ENCODE measurements at regions not wholly inside any gene's neighbourhood (a gene's known extent, or its start where the extent isn't known, plus 50 kb on each side); places are given as distances from the start of the nearest gene placed in this dataset.

- DNase-seq, result no peak
These were observed 75.5 kb upstream of the UNC5A start for GRCh38 chr5:176734756-176735342.

DNA sequence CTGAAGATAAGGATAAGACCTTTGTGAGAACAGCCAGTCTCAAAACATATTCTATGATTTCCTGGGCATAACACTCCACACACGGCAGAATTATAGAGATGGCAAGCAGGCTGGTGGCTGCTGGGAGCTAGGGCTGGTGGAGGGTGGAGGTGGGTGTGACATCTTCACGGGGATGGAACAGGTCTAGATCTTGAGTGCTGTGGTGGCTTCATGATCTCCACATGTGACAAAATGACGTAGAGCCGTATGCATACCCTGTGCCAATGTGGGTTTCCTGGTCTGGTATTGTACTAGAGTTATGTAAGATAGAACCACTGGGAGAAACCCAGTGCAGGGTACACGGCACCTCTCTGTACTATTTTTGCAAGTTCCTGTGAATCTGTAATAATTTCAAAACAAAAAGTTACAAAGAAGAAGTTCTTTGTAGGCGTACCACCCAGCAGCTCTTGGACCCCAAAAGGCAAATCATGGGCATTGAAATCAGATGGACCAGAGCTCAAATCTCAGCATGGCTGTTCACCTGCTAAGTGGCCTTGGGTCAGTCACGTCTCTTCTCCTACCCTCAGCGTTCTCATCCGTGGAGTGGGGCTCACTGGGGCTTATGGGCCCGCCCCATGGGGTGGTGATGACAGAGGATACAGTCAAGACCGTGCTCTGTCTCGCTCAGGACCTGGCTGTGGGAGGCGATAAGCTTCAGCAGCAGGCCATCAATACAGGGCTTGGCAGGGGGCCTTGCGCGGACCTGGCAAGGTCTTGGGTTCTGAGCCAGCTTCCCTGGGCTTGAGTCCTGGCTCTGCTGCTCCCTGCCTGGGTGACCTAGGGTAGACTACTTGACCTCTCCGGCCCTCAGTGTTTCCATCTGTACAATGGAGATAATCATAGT lies 74.7 kb upstream of the UNC5A start:
- no peak for DNase-seq

- no peak for DNase-seq
These were observed 73.9 kb upstream of the UNC5A start for GRCh38 chr5:176736301-176736930.

GRCh38 chr5:176736931-176737745 lies 73.2 kb upstream of the UNC5A start:
- DNase-seq, result no peak

- DNase-seq, result no peak
These were observed 72.4 kb upstream of the UNC5A start for GRCh38 chr5:176737746-176738636.

DNA sequence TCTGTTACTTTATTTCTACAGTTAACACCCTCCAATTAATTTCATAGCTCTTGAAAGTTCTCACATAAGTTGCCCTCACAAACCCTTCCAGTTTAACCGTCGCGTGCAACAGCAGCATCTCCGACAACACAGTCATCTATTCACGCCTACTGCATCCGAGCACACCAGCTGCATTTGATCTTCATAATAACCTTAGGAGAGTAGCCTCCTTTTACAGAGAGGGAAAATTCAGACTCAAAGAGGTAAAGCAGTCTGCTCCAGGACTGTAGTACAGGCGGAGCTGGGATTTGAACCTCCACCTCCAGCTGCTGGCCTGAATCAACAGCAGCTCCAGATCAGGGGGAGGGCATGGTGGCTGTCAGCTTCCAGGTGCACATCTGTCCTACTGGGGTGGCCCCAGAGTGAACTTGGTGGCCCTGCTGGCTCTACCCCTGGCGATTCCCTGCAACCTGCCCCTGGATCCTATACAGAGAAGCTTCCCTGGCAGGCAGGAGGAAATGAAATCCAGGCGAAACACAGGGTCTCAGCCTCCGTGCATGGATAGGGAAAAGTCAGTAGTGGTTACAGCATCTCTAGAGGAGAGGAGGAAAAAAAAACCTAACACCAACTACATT lies 71.6 kb upstream of the UNC5A start:
- DNase-seq, result no peak

DNA sequence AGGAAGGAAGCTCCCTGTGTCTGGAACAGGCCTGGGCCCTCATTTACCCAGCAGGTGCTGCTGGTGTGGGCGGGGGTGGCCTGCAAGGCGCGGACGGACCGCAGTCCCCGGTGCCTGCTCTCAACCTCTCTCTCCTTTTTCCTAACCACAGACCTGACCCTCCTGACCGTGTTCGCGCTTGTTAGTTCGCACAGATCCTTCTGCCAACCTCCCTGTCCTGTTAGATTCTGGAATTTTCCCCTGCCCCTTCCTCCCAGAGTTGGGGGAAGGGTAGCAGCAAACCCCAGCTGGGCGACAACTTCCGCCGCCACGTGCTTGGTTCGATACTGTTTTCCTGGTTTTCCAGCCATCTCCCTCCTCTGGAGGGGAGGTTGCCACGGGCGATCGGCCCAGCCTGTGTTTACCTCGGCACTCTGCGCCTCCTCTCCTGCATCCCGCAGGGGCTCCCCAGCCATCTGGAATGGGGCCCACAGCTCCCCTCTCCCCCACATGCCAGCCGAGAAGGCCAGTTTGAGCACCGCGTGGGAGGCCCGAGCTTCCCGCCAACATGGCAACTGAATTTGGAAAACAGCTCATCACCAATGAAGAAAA lies 70.8 kb upstream of the UNC5A start:
- no peak for DNase-seq

- no peak for DNase-seq
These were observed 70.1 kb upstream of the UNC5A start for GRCh38 chr5:176740131-176740701.

- no peak for DNase-seq
These were observed 69.5 kb upstream of the UNC5A start for GRCh38 chr5:176740702-176741496.

DNA sequence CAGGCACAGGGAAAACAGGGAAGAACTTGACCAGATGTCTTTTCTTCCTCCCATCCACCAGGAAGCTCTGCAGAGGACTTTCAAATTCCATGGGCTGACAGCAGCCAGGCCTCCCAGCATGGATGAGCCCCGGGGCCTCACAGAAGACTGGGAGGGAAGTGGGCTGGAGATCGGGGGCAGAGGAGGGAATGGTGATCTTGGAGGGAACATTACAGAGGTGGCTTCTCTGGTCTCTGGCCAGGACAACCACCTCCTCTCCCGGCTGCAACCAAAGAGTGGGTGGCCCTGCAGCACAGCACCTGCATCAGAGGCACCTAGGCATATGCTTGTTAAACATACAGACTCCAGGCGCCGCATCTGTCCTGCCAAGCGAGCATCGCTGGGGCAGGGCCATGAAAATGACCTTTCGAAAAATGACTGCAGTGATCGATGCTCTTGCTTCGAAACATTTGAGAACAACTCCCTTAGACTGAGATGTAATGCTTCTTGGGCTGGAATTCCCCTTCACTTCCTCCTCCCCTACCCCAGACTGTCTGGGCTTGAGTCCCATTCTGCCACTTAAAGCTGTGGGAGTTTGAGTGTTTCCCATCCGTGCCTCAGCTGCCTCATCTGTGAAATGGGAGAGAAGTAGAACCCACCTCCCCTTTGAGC lies 68.7 kb upstream of the UNC5A start:
- no peak for DNase-seq

DNA sequence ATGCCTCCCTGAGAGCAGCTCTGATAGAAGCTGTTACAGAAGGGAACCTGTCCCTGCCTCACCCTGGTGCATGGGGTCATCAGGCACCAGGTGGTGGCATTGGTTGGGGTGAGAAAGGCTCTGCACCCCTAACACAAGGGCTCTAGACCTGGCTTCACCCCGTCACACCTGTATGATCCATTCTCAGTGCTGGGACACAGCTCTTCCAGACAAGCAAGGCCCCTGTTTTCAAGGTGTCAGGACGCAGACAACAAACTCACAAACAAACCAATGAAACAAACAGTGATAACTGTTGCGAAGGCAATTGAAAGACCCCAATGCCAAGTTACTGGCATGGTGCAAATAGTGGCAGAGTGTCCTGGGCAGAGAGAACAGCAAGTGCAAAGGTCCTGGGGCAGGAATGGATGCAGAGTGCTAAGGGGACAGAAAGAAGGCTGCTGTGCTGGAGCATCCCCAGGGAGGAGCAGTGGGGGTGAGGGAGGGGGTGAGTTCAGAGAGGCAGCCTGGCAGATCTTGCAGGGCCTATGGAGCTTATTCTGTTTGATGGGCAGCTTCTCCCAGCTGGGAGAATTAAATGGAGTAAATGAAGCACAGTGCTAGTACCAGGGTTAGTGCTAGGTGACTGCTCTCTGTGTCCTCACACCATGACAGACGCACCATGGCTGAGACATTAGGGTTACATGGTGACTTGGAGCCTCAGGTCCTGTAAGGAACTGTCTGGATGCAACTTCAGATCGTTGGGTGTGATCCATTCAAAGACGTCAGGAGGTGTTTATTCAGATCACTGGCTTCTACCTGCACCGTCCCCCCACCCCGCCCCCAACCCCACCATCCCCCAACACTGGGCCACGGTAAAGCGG lies 67.9 kb upstream of the UNC5A start:
- DNase-seq, result no peak

- DNase-seq, result no peak
These were observed 67.1 kb upstream of the UNC5A start for GRCh38 chr5:176743136-176743861.

GRCh38 chr5:176743868-176744583 lies 66.3 kb upstream of the UNC5A start:
- no peak for DNase-seq

DNA sequence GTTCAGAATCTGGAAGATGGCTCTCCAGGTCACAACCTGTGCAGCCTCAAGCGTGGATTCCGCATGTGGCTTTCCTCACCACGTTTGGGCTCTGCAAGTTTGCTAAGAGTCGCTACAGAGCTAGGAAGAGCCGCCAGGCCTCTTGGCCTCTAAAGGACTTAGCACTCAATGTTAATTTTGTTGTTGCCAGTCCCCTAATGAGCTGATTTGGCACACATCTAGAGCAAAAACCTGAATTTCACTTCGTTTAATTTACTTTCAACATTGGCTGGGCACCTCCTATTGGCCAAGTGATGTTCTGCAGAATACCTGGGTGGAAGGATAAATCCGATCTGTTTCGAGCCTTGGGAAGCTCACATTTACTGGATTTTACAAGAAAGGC lies 65.8 kb upstream of the UNC5A start:
- no peak for DNase-seq

- DNase-seq, result no peak
These were observed 62.7 kb upstream of the UNC5A start for GRCh38 chr5:176747670-176748072.

GRCh38 chr5:176748073-176748966 lies 62.0 kb upstream of the UNC5A start:
- no peak for DNase-seq
